DMS 273 (cell line): ENCODE measurements at regions not wholly inside any gene's neighbourhood (a gene's known extent, or its start where the extent isn't known, plus 50 kb on each side); places are given as distances from the start of the nearest gene placed in this dataset.

Experiments used
- DNase-seq: peaks from one replicate; lab custom pipeline; 2025; ENCODE audit not compliant: unreplicated experiment; lab: John Stamatoyannopoulos, UW

GRCh38 chr18:77560341-77560992 lies 310.8 kb downstream of the GALR1 start:
- no peak for DNase-seq

GRCh38 chr18:77566604-77567003 lies 317.0 kb downstream of the GALR1 start:
- DNase-seq, result no peak

- DNase-seq, result no peak
These were observed 317.6 kb downstream of the GALR1 start for GRCh38 chr18:77567205-77567604.

GRCh38 chr18:77571743-77572142 lies 322.1 kb downstream of the GALR1 start:
- DNase-seq, result no peak

GRCh38 chr18:77572537-77572936 lies 322.9 kb downstream of the GALR1 start:
- no peak for DNase-seq

GRCh38 chr18:77573571-77573970 lies 323.9 kb downstream of the GALR1 start:
- no peak for DNase-seq

- DNase-seq, result peak; percentile 3
These were observed 341.4 kb downstream of the GALR1 start for GRCh38 chr18:77590943-77591515.

GRCh38 chr18:77597726-77598125 lies 348.1 kb downstream of the GALR1 start:
- no peak for DNase-seq

GRCh38 chr18:77600674-77601073 lies 351.0 kb downstream of the GALR1 start:
- DNase-seq, result no peak

GRCh38 chr18:77601567-77601966 lies 351.9 kb downstream of the GALR1 start:
- no peak for DNase-seq

GRCh38 chr18:77607087-77607486 lies 357.4 kb downstream of the GALR1 start:
- DNase-seq, result no peak

GRCh38 chr18:77608807-77609206 lies 359.2 kb downstream of the GALR1 start:
- no peak for DNase-seq

GRCh38 chr18:77617694-77618093 lies 368.0 kb downstream of the GALR1 start:
- DNase-seq, result no peak

- DNase-seq, result no peak
These were observed 369.9 kb downstream of the GALR1 start for GRCh38 chr18:77619525-77619924.

- DNase-seq, result no peak
These were observed 372.5 kb downstream of the GALR1 start for GRCh38 chr18:77622009-77622692.

- no peak for DNase-seq
These were observed 383.1 kb downstream of the GALR1 start for GRCh38 chr18:77632758-77633157.

GRCh38 chr18:77634494-77634893 lies 384.8 kb downstream of the GALR1 start:
- no peak for DNase-seq

- no peak for DNase-seq
These were observed 385.8 kb downstream of the GALR1 start for GRCh38 chr18:77635451-77635850.

GRCh38 chr18:77635858-77636257 lies 386.2 kb downstream of the GALR1 start:
- no peak for DNase-seq

- DNase-seq, result no peak
These were observed 395.7 kb downstream of the GALR1 start for GRCh38 chr18:77645170-77645872.

- DNase-seq, result no peak
These were observed 397.8 kb downstream of the GALR1 start for GRCh38 chr18:77647472-77647871.

- DNase-seq, result no peak
These were observed 398.8 kb downstream of the GALR1 start for GRCh38 chr18:77648411-77648810.
